GM19455 (cell line): ENCODE measurements at regions not wholly inside any gene's neighbourhood (a gene's known extent, or its start where the extent isn't known, plus 50 kb on each side); places are given as distances from the start of the nearest gene placed in this dataset.

ENCODE experiments used
- ATAC-seq: cut with Tn5 transposase; IDR thresholded peaks from one replicate; pipeline ENCODE4 v1.9.1; 2021; ENCODE audit not compliant: unreplicated experiment

- no peak for ATAC-seq
These were observed 50.8 kb upstream of the HTR2A start for GRCh38 chr13:46947425-46948191.
